GM18519 (cell line): ENCODE measurements at regions not wholly inside any gene's neighbourhood (a gene's known extent, or its start where the extent isn't known, plus 50 kb on each side); places are given as distances from the start of the nearest gene placed in this dataset.
"Not testable (repeated sequence)": the region's sequence is repeated elsewhere in the genome, so short reads cannot be mapped to it uniquely, and the experiment has no call there.

Source experiments
- ATAC-seq: cut with Tn5 transposase; IDR thresholded peaks from one replicate; pipeline ENCODE4 v1.9.1; 2021; ENCODE audit warnings: mild to moderate bottlenecking, moderate library complexity; ENCODE audit not compliant: unreplicated experiment, low FRiP score

DNA sequence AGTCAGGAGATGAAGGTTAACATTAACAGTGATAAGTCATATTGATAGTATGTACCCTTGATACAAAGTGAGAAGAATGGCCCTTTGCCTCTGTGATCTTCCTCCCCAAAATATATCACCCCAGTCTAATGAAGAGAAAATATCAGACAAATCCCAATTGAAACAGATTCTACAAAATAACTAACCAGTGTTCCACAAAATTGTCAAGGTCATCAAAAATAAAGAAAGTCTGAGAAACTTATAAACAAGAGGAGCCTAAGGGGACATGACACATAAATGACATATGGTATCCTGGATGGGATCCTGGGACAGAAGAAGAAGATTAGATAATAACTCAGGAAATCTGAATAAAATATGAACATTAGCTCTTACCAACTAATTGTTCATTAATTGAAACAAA is 398.4 kb downstream of the DSC3 start:
- ATAC-seq = no peak

DNA sequence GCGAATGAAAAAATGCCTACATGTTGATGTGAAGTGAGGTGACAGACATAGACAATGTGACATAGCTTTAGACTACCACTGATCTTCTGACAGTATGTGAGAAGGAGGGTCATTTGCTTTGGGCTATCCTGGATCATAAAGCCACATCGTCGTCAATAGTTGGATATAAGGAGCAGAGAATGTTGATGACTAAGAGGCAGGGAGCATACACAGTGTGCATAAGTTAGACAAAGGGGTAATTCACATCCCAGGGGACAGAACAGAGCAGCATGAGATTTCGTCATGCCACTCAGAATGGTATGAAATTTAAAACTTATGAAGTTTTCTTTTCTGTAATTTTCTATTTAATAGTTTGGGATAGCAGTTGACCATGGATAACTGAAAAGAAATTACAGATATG is 403.2 kb downstream of the DSC3 start:
- no peak for ATAC-seq

DNA sequence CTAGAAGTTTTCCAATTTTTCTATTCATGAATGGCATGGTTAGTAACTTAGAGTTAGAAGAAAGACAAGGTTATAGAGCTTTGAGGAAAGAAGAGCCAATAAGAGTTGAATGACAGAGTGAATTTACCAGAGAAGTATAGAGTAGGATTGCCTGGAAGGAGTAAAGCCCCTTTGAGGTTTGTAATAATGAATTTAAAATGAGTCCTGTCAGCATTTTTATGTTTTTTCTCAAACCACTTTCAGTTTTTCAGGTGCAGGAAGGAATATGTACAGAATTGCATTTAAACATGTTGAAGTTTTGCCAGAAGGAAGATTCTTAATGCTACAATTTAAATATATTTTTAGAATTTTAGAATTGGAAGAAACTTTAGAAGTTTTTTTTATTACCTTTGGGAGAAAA is 408.3 kb downstream of the DSC3 start:
- no peak for ATAC-seq

DNA sequence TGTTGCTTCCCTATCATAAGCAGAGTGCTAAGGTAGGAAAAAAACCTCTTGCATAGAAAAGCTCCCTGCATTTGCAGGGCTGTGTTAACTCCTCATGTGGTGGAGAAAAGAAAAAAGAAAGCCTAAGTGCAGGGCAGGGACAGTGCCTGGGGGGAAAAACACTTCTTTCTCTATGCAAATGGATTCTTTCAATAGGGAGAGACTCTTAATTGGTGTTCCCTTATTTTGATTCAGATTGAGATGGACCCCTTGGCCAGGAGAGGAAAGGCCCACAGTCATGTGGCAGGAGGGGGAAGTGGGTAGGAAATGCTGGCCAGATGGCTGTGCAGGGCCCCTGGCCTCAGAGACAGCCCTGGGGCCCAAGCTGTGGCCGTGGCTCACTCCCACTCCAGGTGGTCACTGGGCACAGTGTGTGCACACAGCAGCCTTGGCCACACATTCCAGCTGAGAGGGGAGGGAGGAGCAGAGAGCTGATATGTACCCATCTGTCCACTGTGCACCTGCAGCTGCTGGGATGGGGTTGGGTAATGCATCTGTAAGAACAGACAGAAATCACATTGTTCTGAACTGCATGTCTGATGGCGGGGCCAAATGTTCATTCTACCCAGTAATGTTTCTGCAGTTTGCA is 410.4 kb downstream of the DSC3 start:
- ATAC-seq = no peak

DNA sequence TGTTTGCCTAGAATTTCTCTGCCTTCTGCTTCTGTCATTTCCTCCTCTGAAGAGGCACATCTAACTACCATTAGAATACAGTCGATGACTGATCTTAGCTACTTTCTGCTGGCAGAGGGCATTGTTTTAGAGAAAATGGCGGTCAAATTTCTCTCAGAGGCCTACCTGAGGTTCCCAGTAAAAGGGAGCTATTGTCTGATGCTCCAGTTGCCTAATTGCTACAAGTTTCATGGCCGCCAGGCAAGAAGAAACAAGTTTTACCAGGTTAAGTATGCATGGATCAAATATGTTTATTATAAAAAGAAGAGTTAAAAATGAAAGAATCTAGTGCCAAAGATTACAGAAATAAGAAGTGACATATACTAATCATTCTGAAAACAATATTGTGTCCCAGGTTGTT is 416.6 kb downstream of the DSC3 start:
- ATAC-seq = no peak

DNA sequence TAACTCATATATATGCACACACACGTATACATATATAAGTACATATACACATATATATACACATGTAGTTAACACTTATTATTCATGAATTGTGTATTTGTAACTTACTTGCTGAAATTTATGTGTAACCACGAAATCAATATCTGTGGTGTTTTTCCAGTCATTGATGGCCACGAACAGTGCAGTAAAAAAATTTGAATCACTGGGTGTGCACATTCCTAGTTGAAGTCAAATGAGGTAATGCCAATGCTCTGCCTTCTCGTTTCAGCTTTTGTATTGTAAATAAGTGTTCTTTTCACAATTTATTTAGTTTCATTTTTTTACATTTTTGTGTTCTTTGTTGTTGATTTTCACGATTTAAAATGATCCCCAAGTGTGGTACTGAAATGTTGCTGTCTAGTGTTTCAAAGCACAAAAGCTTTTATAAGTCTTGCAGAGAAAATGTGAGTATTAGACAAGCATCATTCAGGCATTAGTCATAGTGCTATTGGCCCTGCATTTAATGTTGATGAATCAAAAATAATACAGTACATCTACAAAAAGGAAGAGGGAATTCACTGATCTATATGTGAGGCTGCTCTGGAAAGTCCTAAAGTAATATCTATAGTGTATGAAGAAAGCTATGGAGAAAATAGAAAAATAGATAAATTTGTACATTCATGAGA is 419.0 kb downstream of the DSC3 start:
- no peak for ATAC-seq

DNA sequence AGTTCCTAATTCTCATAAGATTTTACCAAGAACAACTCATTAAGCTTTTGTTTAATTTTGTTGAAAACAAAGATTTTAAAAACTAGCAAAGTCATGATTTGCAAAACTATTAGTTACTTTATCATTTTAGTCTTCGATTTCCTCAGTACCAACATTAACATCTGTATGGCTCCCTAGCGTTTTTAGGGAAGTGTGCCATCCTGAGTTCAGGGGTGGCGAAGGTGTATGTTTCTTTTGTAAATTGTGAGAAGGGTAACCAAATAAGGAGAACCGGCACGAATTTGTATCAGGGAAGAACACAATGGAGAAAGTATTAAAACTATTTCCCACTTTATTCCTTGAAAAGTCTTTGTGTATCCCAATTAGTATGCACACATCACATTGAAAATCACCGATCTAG is 419.9 kb downstream of the DSC3 start:
- ATAC-seq = no peak

DNA sequence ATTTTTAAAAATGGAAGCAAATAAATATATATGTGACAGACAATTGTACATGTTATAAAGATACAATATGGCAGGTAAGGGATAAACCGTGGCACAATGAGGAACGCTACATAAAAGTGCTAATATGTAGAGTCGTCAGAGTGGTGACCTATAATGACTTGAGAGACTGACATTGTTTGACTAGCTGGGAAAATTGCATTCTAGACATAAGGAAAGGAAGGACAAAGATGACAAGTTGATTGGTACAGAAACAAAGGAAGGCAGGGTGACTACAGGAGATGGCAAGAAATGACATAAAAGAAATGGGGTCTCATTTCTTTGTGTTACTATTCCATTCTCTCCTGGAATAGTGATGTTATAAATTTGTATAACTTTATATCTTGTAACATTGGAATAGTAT is 420.4 kb downstream of the DSC3 start:
- ATAC-seq = no peak

DNA sequence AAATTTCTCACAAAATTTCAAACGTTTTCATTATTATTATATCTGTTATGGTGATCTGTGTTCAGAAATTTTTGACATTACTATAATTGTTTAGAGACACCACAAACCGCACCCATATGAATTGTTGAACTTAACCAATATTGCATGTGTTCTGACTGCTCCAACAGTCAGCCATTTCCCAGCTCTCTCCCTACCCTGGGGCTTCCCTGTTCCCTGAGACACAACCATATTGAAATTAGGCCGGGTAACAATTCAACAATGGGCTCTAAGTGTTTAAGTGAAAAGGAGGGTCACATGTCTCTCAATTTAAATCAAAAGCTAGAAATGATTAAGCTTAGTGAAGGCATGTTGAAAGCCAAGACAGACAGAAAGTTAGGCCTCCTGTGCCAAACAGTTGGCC is 424.0 kb downstream of the DSC3 start:
- no peak for ATAC-seq

DNA sequence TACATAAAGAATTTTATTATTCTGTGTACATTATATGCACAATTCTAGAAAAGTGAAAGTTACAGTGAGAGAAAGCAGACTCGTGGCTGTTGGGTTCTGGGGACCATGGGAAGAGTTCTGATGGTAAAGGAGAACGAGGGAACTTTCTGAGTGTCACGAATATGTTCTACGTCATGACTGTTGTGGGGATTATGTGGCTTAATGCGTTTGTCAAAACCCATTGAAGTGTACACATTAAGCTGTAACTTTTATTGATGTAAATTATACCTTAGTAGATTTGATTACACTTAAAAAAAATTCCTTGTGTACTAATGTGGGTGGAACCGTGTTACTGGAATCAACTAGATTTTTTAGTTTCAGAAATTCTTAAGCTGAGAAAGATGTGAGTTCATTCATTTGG is 426.1 kb downstream of the DSC3 start:
- ATAC-seq = no peak

DNA sequence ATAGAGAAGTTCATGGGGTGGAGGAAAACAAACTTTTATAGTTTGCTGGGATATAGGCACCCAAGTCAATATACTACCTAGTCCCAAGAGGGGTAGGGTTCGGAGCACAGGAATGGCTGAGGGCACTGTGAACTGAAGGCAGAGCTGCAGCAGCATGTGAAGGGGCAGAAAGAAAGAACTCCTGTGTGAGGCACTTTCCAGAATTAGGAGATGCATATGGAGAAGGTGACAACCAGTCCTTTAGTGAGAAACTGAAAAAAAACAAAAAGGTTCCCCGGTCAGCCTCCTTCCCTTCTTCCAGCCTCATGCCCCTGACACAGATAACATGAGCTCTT is 429.1 kb downstream of the DSC3 start:
- ATAC-seq = no peak

DNA sequence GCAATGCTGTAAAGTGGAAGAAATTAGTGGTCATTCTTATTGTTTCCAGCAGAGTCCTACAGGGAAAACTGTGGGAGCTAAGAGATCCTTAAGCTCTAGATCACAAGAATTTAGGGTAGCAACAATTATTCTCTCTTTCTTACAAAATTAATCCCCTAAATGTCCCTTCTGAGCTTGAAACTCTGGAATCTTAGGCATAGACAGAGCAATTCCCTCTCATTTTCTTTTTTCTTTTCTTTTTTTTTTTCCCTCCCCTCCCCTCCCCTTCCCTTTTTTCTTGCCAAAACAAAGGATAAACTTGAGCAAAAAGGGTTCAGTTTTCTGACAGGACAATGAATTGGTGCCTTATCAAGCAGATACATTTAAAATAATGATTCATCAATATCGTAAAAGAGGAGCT is 441.0 kb downstream of the DSC3 start:
- ATAC-seq = no peak

DNA sequence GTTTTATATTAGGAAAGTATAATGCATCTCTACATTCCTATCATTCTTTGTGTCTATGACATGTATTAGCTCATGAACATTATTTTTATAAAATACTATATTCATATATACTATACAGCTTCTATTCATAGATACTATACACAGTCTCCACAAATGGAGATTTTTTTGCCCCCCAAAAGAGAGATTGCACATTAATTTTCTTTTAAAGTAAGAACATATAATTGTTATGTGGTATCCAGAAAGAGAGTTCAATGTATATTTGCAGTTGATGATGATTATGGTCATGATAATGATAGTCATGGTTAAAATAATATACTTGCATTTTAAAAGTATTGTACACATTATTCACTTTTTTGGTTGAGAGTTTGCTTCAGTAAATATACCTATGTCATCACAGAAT is 445.3 kb downstream of the DSC3 start:
- no peak for ATAC-seq

DNA sequence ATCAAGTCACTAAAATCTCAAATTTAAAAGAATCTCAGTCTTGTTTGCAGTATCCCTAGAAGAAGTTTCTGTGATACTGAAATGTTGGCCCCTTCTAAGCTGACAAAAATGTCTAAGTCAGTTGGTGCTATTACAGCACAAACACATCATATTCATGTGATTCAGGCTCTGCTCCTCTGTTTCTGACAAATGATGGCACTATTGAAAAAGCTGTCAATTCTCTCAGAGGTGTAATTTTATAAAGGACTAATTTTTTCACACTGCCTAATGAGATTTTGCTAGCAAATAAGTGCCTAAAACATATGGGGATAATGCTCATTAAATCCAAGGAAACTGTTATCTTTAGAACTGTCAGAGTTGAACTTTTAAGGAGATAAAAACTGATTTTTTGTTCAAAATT is 445.9 kb downstream of the DSC3 start:
- no peak for ATAC-seq

DNA sequence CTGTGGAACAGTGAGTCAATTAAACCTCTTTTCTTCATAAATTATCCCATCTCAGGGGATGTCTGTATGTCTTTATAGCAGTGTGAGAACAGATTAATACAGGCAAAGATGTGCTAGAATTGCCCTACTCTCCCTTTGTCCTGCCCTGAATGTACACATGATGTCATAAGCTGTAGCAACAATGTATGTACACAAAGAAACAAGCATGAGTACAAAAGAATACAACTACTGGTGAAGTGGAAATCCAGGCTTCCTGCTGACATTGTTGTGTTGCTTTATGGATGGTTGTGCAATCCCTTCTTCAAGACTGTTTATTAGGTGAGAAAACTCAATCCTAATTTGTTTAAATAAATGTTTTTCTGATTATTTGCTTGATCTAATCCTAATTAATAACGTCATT is 446.6 kb downstream of the DSC3 start:
- ATAC-seq = no peak

DNA sequence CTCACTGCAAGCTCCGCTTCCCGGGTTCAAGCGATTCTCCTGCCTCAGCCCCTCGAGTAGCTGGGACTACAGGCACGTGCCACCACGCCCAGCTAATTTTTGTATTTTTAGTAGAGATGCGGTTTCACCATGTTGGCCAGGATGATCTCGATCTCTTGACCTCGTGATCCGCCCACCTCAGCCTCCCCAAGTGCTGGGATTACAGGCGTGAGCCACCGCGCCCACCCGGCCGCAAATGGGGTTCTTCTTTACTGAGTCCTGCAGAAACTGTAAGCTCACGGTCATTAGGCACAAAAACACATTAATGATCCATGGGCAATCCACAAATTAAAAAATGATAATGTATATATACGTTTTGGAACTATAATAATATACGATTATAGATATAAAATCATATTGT is 447.6 kb downstream of the DSC3 start:
- not testable (repeated sequence) for ATAC-seq

DNA sequence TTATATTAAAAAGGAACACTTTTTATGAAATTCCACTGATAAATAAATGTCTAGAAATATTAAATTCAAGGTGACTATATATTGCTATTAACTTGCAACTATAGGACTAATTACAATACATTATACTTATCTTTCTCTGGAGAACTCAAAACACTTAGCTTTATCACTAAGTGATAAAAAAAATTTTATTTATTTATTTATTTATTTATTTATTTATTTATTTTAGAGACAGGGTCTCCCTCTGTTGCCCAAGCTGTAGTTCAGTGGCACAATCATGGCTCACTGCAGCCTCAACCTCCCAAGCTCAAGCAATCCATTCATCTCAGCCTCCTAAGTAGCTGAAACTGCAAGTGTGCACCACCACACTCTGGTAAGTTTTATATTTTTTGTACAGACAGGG is 451.1 kb downstream of the DSC3 start:
- ATAC-seq = no peak

DNA sequence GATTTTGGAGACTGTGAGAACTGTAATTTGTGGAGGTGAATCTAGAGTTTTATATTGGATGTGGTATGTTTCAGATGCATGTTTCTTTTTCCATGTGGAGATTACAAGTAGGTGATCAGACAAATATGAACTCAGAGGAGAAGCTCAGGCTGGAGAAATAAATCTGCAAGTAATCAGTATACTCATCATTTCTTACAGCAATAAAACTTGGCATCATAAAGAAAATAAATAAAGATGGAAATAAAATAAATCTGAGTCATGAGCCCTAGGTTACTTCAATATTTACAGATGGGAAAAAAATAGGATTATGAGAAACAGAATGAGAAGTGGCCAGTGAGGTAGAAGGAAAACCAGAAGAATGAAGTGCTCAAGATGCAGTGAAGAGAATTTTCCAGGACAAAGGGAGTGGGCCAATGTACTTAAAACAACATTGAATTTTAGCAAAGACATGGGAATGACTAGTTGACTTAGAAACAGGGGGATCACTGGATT is 453.8 kb downstream of the DSC3 start:
- ATAC-seq = no peak

DNA sequence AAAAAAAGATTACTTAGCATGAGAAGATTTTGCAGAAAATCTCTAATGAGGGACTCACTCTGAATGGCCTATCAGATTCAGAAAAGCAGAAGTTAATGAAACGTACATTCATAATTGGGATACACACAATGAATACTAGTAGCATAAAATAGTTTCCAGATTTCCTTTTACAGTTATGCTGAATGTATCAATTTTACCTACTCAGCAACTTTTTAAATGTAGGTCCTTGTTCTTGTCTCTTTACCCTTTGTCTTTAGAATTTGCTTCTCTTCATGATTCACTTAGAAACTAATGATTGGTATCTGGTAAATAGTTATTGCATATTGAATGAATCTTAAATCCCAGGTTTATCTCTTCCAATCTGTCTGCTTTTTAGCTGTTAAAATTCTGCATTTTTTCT is 458.8 kb downstream of the DSC3 start:
- no peak for ATAC-seq

DNA sequence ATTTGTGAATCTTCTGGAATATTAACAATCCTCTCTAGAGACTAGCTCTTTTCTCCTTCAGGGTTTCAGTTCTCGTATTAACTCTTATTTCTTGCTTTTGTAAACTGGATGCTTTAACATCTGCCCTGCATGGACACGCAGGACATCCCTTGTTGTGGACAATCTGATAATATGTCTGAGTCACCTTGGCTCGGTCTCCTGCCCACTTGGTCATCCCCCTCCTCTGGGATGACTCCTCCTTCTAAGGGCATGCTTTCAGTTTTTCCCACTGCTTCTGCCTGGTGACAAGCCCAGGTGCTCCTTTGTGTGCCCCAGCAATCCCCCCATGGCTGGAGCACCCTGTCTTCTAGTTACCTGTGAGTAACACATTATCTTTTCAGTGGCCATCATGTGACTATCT is 460.5 kb downstream of the DSC3 start:
- ATAC-seq = no peak

DNA sequence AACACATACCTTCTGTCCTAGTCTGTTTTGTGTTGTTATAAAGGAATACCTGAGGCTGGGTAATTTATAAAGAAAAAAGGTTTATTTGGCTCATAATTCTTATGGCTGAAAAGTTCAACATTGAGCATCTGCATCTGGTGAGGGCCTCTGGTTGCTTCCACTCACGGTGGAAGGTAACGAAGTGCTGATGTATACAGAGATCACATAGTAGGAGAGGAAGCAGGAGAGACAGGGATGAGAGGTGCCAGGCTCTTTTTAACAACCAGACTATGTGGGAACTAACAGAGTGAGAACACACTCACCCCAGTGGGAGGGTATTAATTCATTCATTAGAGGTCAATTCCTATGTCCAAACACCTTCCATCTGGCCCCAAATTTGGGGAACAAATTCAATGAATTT is 463.8 kb downstream of the DSC3 start:
- ATAC-seq = no peak

DNA sequence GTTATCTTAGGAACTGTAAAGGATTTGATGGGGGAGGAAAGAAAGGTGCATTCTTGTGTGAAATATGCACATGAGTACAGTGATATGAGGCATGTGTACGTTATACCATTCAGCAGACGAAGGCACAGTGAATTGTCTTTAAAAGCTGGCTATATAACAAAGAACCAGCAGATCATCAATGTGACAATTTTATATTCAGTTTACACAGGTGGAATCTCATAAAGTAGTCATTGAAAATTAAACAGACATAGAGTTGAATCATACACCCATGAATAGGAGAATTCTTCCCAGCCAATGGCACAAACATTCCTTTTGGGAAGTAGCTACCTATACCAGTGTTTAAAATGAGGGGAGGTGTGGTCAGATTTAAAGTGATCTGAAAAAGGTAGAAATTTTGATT is 470.3 kb downstream of the DSC3 start:
- ATAC-seq = no peak

DNA sequence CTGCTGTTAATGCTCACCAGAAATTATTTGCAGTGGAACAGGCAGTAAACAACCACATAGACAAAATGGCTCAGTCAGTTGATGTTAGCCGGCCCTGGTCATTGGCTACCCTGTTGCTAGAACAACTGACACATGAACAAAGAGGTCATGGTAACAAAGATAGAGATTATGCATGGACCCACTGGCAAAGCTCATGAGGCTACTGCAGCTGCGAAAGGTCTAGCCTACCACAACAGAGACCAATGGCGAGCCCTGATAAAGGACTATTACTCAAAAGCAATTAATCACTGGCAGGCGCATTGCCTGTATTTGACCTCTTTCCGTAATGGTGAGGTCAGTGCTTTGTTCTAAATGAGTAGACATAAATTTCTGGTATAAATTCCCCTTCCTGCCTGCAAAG is 474.2 kb downstream of the DSC3 start:
- no peak for ATAC-seq
